Thymus (tissue), 11 donors: ENCODE measurements at regions not wholly inside any gene's neighbourhood (a gene's known extent, or its start where the extent isn't known, plus 50 kb on each side); places are given as distances from the start of the nearest gene placed in this dataset.
"Not testable (repeated sequence)": the region's sequence is repeated elsewhere in the genome, so short reads cannot be mapped to it uniquely, and the experiment has no call there.

Experiments used
- DNase-seq, 9 donors: peaks; one replicate each; pipeline ENCODE4 v3.0.0-alpha.2; 2013; ENCODE audit warnings: low spot score in 9 of 9, low read depth in 6 of 9, missing footprints in 1 of 9
- H3K27ac ChIP-seq, 2 donors: one replicate each; pipeline ENCODE4 v1.5.1; 2013; ENCODE audit warnings: control low read depth in 1 of 2, low read depth in 1 of 2, low read length in 1 of 2, mild to moderate bottlenecking in 1 of 2, moderate library complexity in 1 of 2
- H3K27me3 ChIP-seq, 2 donors: one replicate each; pipeline ENCODE4 v1.5.1; 2013; ENCODE audit warnings: low read length in 1 of 2; ENCODE audit not compliant: control insufficient read depth in 2 of 2, insufficient read depth in 1 of 2
- H3K36me3 ChIP-seq, 2 donors: one replicate each; pipeline ENCODE4 v1.5.1; 2013; ENCODE audit warnings: low read length in 1 of 2, mild to moderate bottlenecking in 1 of 2, moderate library complexity in 1 of 2; ENCODE audit not compliant: control insufficient read depth in 2 of 2, insufficient read depth in 2 of 2
- H3K4me1 ChIP-seq, 2 donors: one replicate each; pipeline ENCODE4 v1.5.1; 2013; ENCODE audit warnings: low read length in 2 of 2; ENCODE audit not compliant: control insufficient read depth in 2 of 2, insufficient read depth in 2 of 2
- H3K4me3 ChIP-seq, 2 donors: one replicate each; pipeline ENCODE4 v1.5.1; 2013; ENCODE audit warnings: low read length in 2 of 2, control low read depth in 1 of 2, mild to moderate bottlenecking in 1 of 2
- H3K9me3 ChIP-seq, 2 donors: one replicate each; pipeline ENCODE4 v1.5.1; 2013; ENCODE audit warnings: low read length in 1 of 2, mild to moderate bottlenecking in 1 of 2; ENCODE audit not compliant: control insufficient read depth in 2 of 2, insufficient read depth in 1 of 2
- WGBS: extraction: QIAGEN DNeasy Blood & Tissue Kit; methylation state at CpG from one replicate; pipeline ENCODE4 v1.1.7; 2013; 5-methylcytosine and 5-hydroxymethylcytosine counted together
- donor health status: healthy.

DNA sequence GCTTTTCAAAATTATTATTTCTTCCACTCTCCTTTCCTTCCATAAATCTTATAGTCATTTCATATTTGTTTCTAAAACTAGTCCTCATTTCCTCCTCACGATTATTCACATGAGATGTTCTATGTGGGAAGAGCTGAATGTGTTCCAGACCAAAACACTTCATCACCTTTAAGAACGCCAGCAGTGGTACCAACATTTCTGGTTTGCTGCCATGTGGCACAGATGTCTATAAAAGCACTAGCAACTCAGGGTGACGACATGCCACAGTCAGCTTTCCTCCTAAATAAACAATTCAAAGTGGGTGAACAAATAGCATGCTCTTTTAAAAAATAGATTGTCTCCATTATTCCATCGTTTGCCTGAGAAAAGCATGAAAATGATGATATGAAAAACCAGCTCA lies 1217.8 kb upstream of the ADGRL2 start:
- Histone ChIP-seq H3K27me3 (no peaks in the 10 kb centered on the region), H3K27ac (no peak overlapping the region), H3K4me3 (no peak overlapping the region), H3K9me3 (peaks cover 0 to 5% of the 10 kb centered on the region in 2 donors), H3K4me1 (no peaks in the 10 kb centered on the region), H3K36me3 (no peaks in the 10 kb centered on the region)
- no peak for DNase-seq
- WGBS: 92% methylated on average over 4 of the region's 4 CpGs

GRCh38 chr1:80579055-80579454 lies 1221.7 kb upstream of the ADGRL2 start:
- 80% methylated on average over 1 of the region's 1 CpG for WGBS
- no peak for DNase-seq
- no peaks in the 10 kb centered on the region for H3K4me1 ChIP-seq

DNA sequence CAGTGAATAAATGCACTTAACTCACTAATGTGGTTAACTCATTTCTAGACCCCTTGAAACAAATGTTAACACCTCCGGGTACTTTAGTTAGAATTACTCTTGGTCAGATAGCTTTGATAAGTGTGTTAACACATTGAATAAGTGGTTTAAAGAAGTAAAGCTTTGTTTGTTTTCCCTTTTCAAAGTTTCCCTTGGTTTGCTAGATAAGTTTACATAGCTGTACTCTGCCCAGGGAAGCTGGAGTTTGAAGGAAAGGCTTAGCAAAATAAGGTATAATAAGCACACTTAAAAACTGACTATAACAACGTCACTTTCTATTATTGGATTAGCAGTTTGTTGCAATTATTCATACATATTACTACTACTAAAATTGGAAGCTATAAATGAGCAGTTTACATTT lies 1233.9 kb upstream of the ADGRL2 start:
- H3K36me3 ChIP-seq: no peaks in the 10 kb centered on the region
- no peak for DNase-seq
- H3K27me3 ChIP-seq: no peaks in the 10 kb centered on the region
- no peaks in the 10 kb centered on the region for H3K9me3 ChIP-seq
- H3K27ac ChIP-seq: no peak overlapping the region
- H3K4me1 ChIP-seq: no peaks in the 10 kb centered on the region
- WGBS: 40% methylated on average over 2 of the region's 2 CpGs
- no peak overlapping the region for H3K4me3 ChIP-seq

More at GRCh38 chr1:80579055-80579454, 1221.7 kb upstream of the ADGRL2 start:
- Histone ChIP-seq H3K4me3 (no peak overlapping the region), H3K27me3 (no peaks in the 10 kb centered on the region), H3K9me3 (peaks cover 1 to 3% of the 10 kb centered on the region in 2 donors), H3K27ac (no peak overlapping the region), H3K36me3 (no peaks in the 10 kb centered on the region)

DNA sequence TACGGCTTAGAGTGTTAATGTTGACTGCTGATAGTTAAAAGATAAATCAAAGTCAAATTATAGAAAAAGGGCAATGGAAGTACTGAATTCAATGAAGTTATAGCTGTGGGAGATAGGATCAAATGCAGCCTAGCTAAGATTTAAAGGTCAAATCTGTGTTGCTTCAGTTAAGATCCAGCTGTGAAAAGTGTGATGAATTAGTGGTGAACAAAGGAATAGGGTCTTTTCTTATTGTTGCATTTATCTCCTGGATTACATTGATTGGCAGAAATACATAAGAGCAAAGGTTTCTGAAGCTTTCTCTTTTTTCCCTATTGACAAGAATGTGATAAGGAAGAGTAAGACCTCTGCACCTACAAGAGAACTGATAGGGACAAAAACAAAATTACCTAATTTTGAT lies 1234.6 kb upstream of the ADGRL2 start:
- Histone ChIP-seq H3K4me3 (no peak overlapping the region), H3K9me3 (no peaks in the 10 kb centered on the region), H3K27me3 (no peaks in the 10 kb centered on the region), H3K27ac (no peak overlapping the region), H3K4me1 (no peaks in the 10 kb centered on the region), H3K36me3 (no peaks in the 10 kb centered on the region)
- DNase-seq: no peak
- 95% methylated on average over 1 of the region's 1 CpG for WGBS

DNA sequence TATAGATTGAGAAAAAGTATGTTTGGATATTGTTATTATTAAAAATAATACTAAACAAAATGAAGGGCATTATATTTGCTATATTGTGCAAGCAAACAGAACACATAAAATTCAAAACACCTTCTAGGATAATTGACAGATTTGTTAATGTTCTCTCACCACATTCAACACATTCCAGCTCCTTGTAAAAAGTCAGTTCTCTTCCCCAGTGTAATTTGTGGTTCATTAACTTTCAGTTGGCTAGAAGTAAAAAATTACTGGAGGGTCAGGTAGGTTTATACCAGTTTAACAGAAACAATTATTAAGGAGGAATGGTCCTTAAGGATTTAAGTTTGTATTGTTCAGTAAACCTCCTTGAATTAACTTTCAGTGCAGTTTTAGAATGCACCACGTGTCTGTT lies 1235.3 kb upstream of the ADGRL2 start:
- H3K9me3 ChIP-seq: no peaks in the 10 kb centered on the region
- H3K4me1 ChIP-seq: no peaks in the 10 kb centered on the region
- no peak overlapping the region for H3K4me3 ChIP-seq
- DNase-seq: no peak
- no peaks in the 10 kb centered on the region for H3K36me3 ChIP-seq
- WGBS: 50% methylated on average over 1 of the region's 1 CpG
- no peaks in the 10 kb centered on the region for H3K27me3 ChIP-seq
- no peak overlapping the region for H3K27ac ChIP-seq

GRCh38 chr1:80542231-80542630 lies 1258.5 kb upstream of the ADGRL2 start:
- no peaks in the 10 kb centered on the region for H3K4me1 ChIP-seq
- no peak overlapping the region for H3K27ac ChIP-seq
- no peak overlapping the region for H3K4me3 ChIP-seq
- DNase-seq: no peak
- no peaks in the 10 kb centered on the region for H3K9me3 ChIP-seq
- 94% methylated on average over 1 of the region's 1 CpG for WGBS
- H3K36me3 ChIP-seq: no peaks in the 10 kb centered on the region
- H3K27me3 ChIP-seq: no peaks in the 10 kb centered on the region

DNA sequence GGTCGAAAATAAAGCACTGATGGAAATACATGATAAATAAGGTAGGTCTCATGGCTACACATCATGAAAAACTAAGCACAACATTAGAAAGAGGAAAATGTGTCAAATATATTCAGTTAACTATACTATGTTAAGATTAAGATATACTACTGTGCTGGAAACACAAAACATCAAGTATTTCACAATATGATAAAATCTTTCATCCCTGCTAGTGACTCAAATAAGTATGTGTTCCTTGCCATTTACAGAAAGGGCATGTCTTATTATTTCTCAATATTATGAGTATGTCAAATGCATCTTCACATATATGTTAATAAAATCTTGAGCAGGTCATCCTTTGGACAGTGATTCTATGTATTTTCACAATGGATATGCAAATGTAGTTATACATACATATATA lies 1260.1 kb upstream of the ADGRL2 start:
- Histone ChIP-seq H3K27me3 (no peaks in the 10 kb centered on the region), H3K9me3 (no peaks in the 10 kb centered on the region), H3K4me1 (no peaks in the 10 kb centered on the region), H3K36me3 (no peaks in the 10 kb centered on the region), H3K4me3 (no peak overlapping the region), H3K27ac (no peak overlapping the region)
- 87% methylated on average over 1 of the region's 1 CpG for WGBS
- no peak for DNase-seq

DNA sequence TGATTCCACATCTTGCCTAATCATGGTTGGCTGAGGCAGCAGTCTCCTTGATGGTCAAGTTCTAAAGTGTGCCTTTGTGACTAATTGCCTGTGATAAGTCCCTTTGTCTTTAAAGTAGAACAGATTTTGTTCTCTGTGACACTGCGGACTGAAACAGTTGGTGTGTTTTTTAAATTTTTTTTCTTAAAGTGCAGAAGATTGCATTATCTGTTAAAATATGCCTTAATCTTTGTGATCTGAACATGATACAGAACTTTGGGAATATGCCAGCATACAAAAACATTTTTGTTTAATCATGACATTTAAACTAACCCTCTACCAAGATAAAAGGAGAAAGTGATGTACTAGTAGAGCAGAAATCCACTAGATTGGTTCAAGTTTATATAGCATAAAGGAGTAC lies 1260.6 kb upstream of the ADGRL2 start:
- DNase-seq: no peak
- Histone ChIP-seq H3K4me3 (no peak overlapping the region), H3K36me3 (no peaks in the 10 kb centered on the region), H3K9me3 (no peaks in the 10 kb centered on the region), H3K27me3 (no peaks in the 10 kb centered on the region), H3K27ac (no peak overlapping the region), H3K4me1 (no peaks in the 10 kb centered on the region)
- WGBS: 91% methylated on average over 1 of the region's 1 CpG

DNA sequence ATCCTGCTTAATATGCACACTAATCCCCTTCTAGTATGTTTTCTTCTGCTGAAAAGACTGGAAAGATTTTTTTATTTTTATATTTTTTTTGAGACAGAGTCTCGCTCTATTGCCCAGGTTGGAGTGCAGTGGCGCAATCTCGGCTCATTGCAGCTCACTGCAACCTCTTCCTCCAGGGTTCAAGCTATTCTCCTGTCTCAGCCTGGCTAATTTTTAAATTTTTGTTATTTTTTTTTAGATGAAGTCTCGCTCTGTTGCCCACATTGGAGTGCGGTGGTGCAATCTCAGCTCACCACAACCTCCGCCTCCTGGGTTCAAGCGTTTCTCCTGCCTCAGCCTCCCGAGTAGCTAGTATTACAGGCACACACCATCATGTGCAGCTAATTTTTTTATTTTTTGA lies 1261.4 kb upstream of the ADGRL2 start:
- not testable (repeated sequence) for DNase-seq, H3K9me3 ChIP-seq, H3K27me3 ChIP-seq, H3K36me3 ChIP-seq, H3K4me1 ChIP-seq, H3K27ac ChIP-seq, H3K4me3 ChIP-seq
- WGBS: 95% methylated on average over 8 of the region's 8 CpGs

- no peak overlapping the region for H3K27ac ChIP-seq
- WGBS: 90% methylated on average over 4 of the region's 4 CpGs
- DNase-seq: no peak
- H3K9me3 ChIP-seq: no peaks in the 10 kb centered on the region
- H3K27me3 ChIP-seq: no peaks in the 10 kb centered on the region
- no peaks in the 10 kb centered on the region for H3K4me1 ChIP-seq
- no peaks in the 10 kb centered on the region for H3K36me3 ChIP-seq
- no peak overlapping the region for H3K4me3 ChIP-seq
Observed at GRCh38 chr1:80536461-80536860, 1264.3 kb upstream of the ADGRL2 start.
